ENCODE measurements at regions not wholly inside any gene's neighbourhood (a gene's known extent, or its start where the extent isn't known, plus 50 kb on each side); places are given as distances from the start of the nearest gene placed in this dataset.

GRCh38 chr7:17521437-17521836, 223.0 kb downstream of the AHR start:
- DNase-seq (ENCODE audit: low spot score) = no peak

DNA sequence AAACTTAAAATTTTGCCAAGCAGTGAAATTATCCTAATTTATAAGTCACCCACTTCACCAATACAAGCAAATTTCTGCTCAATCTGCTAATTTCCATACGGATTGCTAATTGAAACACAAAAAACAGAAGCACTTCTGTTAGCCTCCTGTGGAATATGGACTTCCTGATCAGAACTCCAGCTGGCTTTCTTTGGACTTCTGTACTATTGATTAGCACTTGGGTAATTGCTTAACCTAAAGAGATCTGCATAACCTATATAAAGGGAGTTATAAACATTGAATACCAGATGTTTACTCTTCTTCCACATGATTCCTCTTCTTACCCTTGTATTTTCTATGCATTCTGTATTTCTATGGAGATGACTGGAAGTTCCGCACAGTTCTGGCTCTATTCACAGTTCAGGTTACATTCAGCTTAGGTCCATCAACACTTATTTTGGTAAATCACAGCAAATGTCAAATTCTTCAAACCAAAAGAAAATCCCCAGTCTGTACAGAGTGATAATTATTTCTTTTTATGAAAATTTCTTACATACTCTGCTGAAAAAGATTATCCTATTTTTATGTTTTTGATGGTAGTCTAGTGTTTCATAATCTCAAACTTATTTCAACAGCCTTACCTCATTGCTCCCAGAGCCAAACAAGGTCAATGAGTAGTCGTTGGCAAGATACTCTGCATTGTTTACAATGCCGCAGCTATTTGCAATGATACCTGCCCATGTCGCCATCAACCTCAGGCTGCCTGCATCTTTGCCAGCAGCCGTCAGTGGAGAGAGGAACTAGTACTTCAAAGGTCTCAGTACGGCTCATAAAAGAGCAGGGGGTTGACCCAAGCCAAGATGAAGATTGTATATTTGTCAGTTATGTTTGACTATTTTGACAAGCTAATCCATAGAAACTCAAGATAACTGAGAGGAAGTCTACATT, 225.6 kb downstream of the AHR start:
- peak; percentile 12 for DNase-seq (ENCODE audit: low spot score)

DNA sequence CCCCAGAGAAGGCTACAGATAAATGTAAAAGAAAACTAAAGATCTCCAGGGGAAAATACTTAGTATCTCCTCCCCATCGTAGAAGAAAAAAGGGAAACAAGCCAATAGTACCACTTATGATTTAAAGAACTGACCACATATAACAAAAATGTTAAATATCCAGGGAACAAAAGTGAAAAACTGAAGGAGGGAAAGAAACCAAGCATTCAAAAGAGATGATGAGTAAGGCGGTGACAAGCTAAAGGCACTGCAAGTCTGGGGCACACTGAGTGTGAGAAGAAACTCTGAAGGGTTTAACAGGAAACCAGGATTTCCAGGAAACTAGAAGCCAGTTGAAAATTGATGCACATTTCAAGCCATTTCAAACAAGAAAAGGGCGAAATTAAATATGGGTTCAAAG, 226.3 kb downstream of the AHR start:
- no peak for DNase-seq (ENCODE audit: low spot score)

DNA sequence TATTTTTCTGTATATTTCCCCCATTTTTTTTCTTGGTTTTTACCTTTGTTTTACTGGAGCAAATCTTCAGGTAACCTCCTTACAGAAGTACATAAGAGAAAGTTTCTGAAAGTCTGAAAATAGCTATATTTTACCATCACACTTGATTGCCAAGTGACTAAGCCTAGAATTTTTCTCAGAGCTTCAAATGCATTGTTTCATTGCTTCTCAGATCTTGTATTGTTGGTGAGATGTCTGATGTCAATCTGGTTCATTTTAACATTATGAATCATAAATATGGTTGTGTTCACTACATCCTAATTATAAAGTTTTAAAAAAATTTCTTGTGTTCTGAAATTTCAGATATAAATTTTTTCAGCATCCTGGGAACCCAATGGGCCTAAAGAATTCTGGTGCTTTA, 228.2 kb downstream of the AHR start:
- no peak for DNase-seq (ENCODE audit: low spot score)

GRCh38 chr7:17528636-17529035, 230.2 kb downstream of the AHR start:
- no peak for DNase-seq (ENCODE audit: low spot score)

GRCh38 chr7:17530244-17530643, 231.8 kb downstream of the AHR start:
- no peak for DNase-seq (ENCODE audit: low spot score)

GRCh38 chr7:17530741-17531421, 232.4 kb downstream of the AHR start:
- peak; percentile 16 for DNase-seq (ENCODE audit: low spot score)

DNA sequence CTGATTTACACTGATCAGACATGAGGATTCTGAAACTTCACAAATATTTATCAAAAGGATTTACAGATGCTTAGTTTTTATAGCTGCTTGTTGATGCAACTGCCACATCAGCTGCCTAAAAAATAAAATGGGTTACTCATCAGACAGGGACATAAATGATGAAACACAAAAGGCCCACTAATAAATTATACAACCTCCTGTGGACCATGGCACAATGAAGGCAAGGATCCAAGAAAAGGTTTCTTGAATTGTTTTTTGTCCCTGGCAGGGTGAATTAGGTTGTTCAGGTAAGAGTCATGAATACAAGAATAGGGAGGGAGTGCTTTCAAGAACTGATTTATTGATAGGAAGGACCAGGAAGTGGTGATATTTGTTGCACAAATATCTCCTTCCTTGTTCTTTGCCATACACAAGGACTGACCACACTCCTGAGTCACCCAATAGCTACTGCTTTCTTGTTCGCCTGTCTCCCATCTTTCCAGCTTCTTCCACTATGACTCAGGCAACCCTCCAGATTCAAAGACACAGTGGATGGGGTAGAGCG, 234.5 kb downstream of the AHR start:
- DNase-seq (ENCODE audit: low spot score) = peak; percentile 17

GRCh38 chr7:17534348-17534747, 235.9 kb downstream of the AHR start:
- DNase-seq (ENCODE audit: low spot score) = no peak

- no peak for DNase-seq (ENCODE audit: low spot score)
Observed at GRCh38 chr7:17535776-17536175, 237.3 kb downstream of the AHR start.

- DNase-seq (ENCODE audit: low spot score) = no peak
Observed at GRCh38 chr7:17544401-17544800, 245.9 kb downstream of the AHR start.

- DNase-seq (ENCODE audit: low spot score) = no peak
Observed at GRCh38 chr7:17545348-17545747, 246.9 kb downstream of the AHR start.

- no peak for DNase-seq (ENCODE audit: low spot score)
Observed at GRCh38 chr7:17546189-17546588, 247.7 kb downstream of the AHR start.

DNA sequence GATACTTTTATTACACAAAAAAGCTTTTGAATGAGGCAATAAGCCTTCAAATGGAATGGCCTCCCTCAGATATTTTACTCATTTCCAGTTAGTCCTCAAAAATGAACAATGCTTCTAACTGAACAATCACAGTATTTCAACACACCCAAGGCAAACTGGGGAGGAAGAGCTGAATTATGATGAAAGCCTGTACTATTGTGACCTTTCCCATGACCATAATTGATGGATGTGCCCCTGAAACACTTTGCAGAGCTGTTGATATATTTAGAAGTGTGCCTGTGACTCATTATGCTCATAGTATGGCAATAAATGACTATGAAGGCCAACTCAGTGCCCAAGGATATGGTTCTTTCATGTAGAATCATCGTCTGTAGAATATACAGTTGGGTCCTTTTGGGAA, 248.1 kb downstream of the AHR start:
- DNase-seq (ENCODE audit: low spot score) = no peak

DNA sequence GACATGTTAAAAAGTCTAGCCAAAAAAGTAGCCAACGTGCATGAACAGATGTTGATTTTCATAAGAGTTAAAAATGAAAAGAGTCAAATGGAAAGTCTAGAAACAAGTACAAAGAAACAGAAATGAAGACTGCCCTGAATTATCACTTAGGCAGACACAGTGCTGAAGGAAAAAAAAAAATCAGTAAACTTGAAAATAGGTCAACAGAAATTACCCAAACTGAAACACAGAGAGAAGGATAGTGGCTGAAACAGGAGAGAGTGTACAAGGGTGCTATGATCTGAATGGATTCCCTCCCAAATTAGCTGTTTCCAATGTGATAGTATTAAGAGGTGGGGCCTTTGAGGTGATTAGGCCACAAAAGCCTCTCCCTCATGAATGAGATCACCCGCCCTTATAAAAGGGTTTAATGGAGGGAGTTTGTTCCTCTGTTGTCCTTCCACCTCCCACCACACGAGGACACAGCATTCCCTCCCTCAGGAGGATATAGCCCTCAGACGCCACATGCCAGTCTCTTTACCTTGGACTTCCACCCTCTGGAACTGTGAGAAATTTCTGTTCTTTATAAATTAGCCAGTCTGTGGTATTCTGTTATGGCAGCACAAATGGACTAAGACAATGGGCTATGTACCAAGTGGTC, 249.7 kb downstream of the AHR start:
- no peak for DNase-seq (ENCODE audit: low spot score)

DNA sequence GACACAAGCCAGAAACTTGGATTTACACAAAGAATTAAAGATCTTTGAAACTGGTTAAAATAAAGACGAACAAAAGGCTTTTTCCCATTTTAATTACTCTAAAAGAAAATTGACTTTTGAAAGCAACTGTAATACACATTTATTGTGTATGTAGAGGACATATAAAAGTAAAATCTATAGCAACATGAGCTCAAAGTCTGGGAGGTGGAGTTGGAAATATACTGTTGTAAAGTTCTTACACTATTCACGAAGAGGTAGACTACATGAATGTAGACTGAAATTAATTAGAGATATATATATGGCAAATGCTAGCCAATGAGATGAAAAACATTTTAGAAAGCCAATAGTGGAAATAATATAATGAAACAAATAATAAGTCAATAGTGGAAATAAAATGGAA, 251.0 kb downstream of the AHR start:
- DNase-seq (ENCODE audit: low spot score) = no peak

DNA sequence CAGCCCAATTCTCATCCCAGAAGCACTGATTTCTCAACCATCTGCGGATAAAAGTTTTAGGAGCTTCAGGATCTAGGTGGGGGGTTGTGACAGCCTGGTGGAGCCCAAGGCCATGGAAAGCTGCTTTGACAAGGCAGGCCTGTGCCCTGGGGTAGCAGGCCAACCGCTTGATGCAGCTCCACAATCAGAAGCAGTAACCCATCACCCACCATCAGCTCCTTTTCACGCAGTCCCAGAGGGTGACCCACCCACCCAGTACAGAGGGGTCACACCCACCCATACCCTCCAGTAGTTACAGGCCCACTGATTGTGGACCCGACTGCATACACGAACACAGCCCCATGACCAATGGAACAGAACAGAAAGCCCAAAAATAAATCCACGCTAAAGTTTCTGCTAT, 253.9 kb downstream of the AHR start:
- no peak for DNase-seq (ENCODE audit: low spot score)

DNA sequence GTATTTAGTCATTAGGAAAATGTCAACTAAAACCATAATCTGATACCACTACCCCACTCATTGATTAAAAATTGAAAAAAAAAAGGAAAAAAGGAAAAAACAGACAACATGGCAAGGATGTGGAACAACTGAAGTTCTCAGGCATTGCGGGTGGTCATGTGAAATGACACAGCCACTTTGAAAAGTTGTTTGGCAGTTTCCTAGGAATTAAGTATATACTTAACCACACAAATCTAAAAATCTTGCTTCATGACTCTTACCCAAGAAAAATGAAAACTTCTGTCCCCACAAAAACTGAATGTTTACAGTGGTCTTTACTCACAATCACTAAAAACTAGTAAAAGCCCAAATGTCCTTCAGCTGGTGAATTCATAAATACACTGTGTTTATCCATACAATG, 254.5 kb downstream of the AHR start:
- DNase-seq (ENCODE audit: low spot score) = no peak

- no peak for DNase-seq (ENCODE audit: low spot score)
Observed at GRCh38 chr7:17554341-17555015, 256.0 kb downstream of the AHR start.

DNA sequence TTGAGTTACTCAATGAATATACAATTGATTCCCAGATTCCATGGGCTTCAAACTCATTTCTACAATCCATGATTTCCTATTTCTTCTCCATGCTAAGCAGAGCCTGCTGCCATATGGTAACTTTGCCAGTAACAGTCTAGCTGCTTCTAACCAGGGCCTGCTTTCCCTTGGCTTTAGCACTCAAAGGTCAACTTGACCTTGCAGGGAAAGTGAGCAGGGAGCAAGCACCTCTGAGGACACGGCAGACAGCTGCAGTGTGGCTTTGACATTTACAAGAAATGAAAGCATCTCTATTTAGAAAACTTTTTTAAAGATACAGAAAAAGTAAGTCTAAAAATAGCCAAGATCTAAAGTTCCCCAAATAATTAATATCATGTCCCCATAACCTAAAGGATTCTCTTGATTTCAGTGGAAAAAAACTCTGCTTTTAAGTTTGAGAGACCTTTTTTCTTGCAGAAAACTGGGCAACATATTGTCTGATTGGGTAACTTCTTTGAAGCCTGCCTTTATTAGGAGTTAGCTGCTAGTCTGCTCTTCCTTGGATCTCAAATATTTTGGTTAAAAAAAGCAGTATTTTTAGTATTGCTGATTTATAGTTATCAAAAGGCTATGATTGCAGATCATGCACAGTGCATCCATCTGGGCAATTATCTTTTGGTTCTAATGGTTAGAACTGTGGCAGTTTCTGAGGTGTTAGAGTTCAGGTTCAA, 257.9 kb downstream of the AHR start:
- DNase-seq (ENCODE audit: low spot score) = no peak

- no peak for DNase-seq (ENCODE audit: low spot score)
Observed at GRCh38 chr7:17557251-17557671, 258.8 kb downstream of the AHR start.

Data from SW480 (cell line).